CD4-positive, CD25-positive, alpha-beta regulatory T cell (primary cell): ENCODE measurements at regions not wholly inside any gene's neighbourhood (a gene's known extent, or its start where the extent isn't known, plus 50 kb on each side); places are given as distances from the start of the nearest gene placed in this dataset.

Experiments
- ATAC-seq, 2 donors: fragments of 150-1000 bp; cut with Tn5 transposase; one replicate each; pipeline ENCODE4 v1.10.0; 2021; ENCODE audit warnings: low read depth in 2 of 2, moderate number of reproducible peaks in 2 of 2, moderate library complexity in 1 of 2
- DNase-seq, 3 donors: peaks; one replicate each; pipeline versions ENCODE4 v3.0.0 to v3.0.0-alpha.2; 2012 to 2022; ENCODE audit warnings: mixed read lengths in 1 of 3
- H3K27ac ChIP-seq: one replicate; pipeline ENCODE4 v1.7.0; 2013; ENCODE audit warnings: mild to moderate bottlenecking, low read length; ENCODE audit not compliant: insufficient read depth, poor library complexity, severe bottlenecking
- H3K27me3 ChIP-seq: one replicate; pipeline ENCODE4 v1.7.0; 2013; ENCODE audit warnings: low read length; ENCODE audit not compliant: control insufficient read depth, insufficient read depth
- H3K36me3 ChIP-seq: one replicate; pipeline ENCODE4 v1.7.0; 2013; ENCODE audit warnings: mild to moderate bottlenecking, low read length, moderate library complexity; ENCODE audit not compliant: control insufficient read depth, insufficient read depth
- H3K4me1 ChIP-seq: 2 replicates; pipeline ENCODE4 v1.7.0; 2013; ENCODE audit warnings: mild to moderate bottlenecking, low read length; ENCODE audit not compliant: insufficient read depth, control insufficient read depth, poor library complexity, severe bottlenecking
- H3K4me3 ChIP-seq: one replicate; pipeline ENCODE4 v1.7.0; 2013; ENCODE audit warnings: low read depth, mild to moderate bottlenecking, low read length, moderate library complexity
- H3K9me3 ChIP-seq, 2 experiments: 1 replicate in 1 of 2; 2 replicates in 1 of 2; pipeline ENCODE4 v1.7.0; 2013; ENCODE audit warnings: low read length in 2 of 2, mild to moderate bottlenecking in 1 of 2, moderate library complexity in 1 of 2; ENCODE audit not compliant: control insufficient read depth in 2 of 2
- H3K27ac Mint-ChIP-seq, 3 donors: one replicate each; pipeline ENCODE4 v1.8.0; 2020 to 2022; ENCODE audit warnings: mild to moderate bottlenecking in 3 of 3, mixed read lengths in 3 of 3, moderate library complexity in 2 of 3
- H3K27me3 Mint-ChIP-seq: one replicate; pipeline ENCODE4 v1.8.0; 2022; ENCODE audit warnings: mild to moderate bottlenecking, mixed read lengths
- H3K36me3 Mint-ChIP-seq: one replicate; pipeline ENCODE4 v1.8.0; 2020; ENCODE audit warnings: mixed read lengths
- H3K4me1 Mint-ChIP-seq, 4 donors: one replicate each; pipeline ENCODE4 v1.8.0; 2020 to 2022; ENCODE audit warnings: mixed read lengths in 4 of 4, mild to moderate bottlenecking in 1 of 4
- H3K4me3 Mint-ChIP-seq, 4 donors: one replicate each; pipeline ENCODE4 v1.8.0; 2020 to 2022; ENCODE audit warnings: mild to moderate bottlenecking in 4 of 4, mixed read lengths in 4 of 4, moderate library complexity in 3 of 4
- H3K9me3 Mint-ChIP-seq, 7 donors: one replicate each; pipeline ENCODE4 v1.8.0; 2020 to 2022; ENCODE audit warnings: mixed read lengths in 7 of 7, mild to moderate bottlenecking in 3 of 7, moderate library complexity in 2 of 7

DNA sequence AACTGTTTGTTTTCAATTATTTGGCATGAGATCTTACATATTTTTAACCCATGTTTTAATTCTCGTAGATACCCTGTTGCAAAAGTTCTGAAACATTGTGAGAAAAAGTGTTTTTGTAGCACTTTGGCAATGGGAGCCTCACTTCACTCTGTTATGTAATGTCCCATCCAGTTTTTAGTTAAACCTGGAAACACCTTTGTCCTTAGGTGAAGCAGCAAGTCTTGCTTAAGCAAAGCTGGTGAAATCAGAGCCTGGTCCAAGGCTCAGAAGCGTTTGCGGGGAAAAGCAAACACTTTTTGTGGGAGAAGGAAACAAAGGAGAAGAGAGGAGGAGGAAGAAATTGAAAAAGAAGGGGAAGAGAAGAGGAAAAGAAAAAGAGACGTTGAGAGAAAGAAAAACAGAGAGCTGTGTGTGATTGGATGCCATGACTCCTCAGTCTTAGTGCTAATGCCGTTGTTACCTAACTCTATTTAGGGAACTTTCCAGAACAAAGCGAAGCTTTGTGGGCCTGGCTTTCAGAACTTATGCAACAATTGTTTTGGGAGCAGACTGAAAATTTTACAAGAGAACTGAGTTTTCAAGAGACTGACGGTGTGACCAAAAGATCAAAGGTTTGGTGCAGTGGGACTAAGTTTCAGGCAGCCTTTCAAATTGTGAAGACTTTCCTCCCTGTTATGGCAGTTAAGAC is 93.1 kb downstream of the NTMT2 start:
- ATAC-seq (no peak), DNase-seq (no peak)
- no peaks in the 10 kb centered on the region for H3K4me1 ChIP-seq
- H3K27me3 Mint-ChIP-seq = peaks cover 13% of the 10 kb centered on the region
- H3K4me3 ChIP-seq = no peak overlapping the region
- H3K9me3 ChIP-seq = no peaks in the 10 kb centered on the region
- H3K36me3 ChIP-seq = no peaks in the 10 kb centered on the region
- no peak overlapping the region for H3K4me3 Mint-ChIP-seq
- peaks cover 0 to 1% (median 0%) of the 10 kb centered on the region in 7 donors for H3K9me3 Mint-ChIP-seq
- H3K27ac Mint-ChIP-seq = no peak overlapping the region
- no peaks in the 10 kb centered on the region for H3K27me3 ChIP-seq
- H3K36me3 Mint-ChIP-seq = no peaks in the 10 kb centered on the region
- H3K4me1 Mint-ChIP-seq = no peaks in the 10 kb centered on the region
- no peak overlapping the region for H3K27ac ChIP-seq

DNA sequence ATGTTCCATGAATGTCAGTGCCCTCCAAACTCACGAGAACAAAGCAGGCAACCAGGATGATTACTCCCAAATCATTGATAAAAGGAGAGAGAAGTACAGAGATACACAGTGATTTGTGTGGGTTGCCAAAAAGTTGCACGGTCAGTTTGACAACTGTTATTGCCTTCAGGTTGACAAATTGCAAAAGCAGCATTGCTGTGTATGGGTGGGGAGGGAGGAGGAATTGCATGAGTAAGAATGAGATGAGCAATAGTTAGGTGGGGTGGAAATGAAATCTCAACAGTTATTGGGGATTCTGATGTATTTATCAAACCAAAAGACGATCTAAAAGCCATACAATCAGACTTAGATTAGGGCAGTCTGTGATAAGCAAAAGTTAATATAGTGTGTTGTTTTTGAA is 93.7 kb downstream of the NTMT2 start:
- H3K4me3 ChIP-seq = no peak overlapping the region
- no peaks in the 10 kb centered on the region for H3K27me3 ChIP-seq
- no peaks in the 10 kb centered on the region for H3K9me3 ChIP-seq
- H3K4me1 Mint-ChIP-seq = no peaks in the 10 kb centered on the region
- H3K9me3 Mint-ChIP-seq = peaks cover 0 to 1% (median 0%) of the 10 kb centered on the region in 7 donors
- H3K27me3 Mint-ChIP-seq = peaks cover 10% of the 10 kb centered on the region
- H3K4me1 ChIP-seq = no peaks in the 10 kb centered on the region
- H3K4me3 Mint-ChIP-seq = no peak overlapping the region
- H3K27ac ChIP-seq = no peak overlapping the region
- H3K27ac Mint-ChIP-seq = no peak overlapping the region
- H3K36me3 ChIP-seq = no peaks in the 10 kb centered on the region
- no peak for ATAC-seq
- no peak for DNase-seq
- no peaks in the 10 kb centered on the region for H3K36me3 Mint-ChIP-seq

GRCh38 chr1:170240409-170240808 is 94.7 kb downstream of the NTMT2 start:
- Mint-ChIP-seq H3K36me3 (no peaks in the 10 kb centered on the region), H3K9me3 (peaks cover 0 to 1% (median 0%) of the 10 kb centered on the region in 7 donors), H3K4me3 (no peak overlapping the region), H3K27ac (no peak overlapping the region), H3K4me1 (no peaks in the 10 kb centered on the region), H3K27me3 (peaks cover 10% of the 10 kb centered on the region)
- H3K36me3 ChIP-seq = no peaks in the 10 kb centered on the region
- no peaks in the 10 kb centered on the region for H3K9me3 ChIP-seq
- no peaks in the 10 kb centered on the region for H3K4me1 ChIP-seq
- H3K27ac ChIP-seq = no peak overlapping the region
- DNase-seq (no peak), ATAC-seq (no peak)
- no peak overlapping the region for H3K4me3 ChIP-seq
- no peaks in the 10 kb centered on the region for H3K27me3 ChIP-seq

GRCh38 chr1:170241266-170241851 is 95.6 kb downstream of the NTMT2 start:
- H3K4me1 Mint-ChIP-seq = no peaks in the 10 kb centered on the region
- no peaks in the 10 kb centered on the region for H3K36me3 ChIP-seq
- H3K36me3 Mint-ChIP-seq = no peaks in the 10 kb centered on the region
- H3K9me3 ChIP-seq = no peaks in the 10 kb centered on the region
- no peak for ATAC-seq
- H3K27ac Mint-ChIP-seq = no peak overlapping the region
- H3K27me3 ChIP-seq = no peaks in the 10 kb centered on the region
- H3K4me1 ChIP-seq = no peaks in the 10 kb centered on the region
- peaks cover 0 to 2% (median 0%) of the 10 kb centered on the region in 7 donors for H3K9me3 Mint-ChIP-seq
- no peak overlapping the region for H3K4me3 ChIP-seq
- H3K27me3 Mint-ChIP-seq = peaks cover 14% of the 10 kb centered on the region
- no peak overlapping the region for H3K27ac ChIP-seq
- no peak overlapping the region for H3K4me3 Mint-ChIP-seq
- no peak for DNase-seq

DNA sequence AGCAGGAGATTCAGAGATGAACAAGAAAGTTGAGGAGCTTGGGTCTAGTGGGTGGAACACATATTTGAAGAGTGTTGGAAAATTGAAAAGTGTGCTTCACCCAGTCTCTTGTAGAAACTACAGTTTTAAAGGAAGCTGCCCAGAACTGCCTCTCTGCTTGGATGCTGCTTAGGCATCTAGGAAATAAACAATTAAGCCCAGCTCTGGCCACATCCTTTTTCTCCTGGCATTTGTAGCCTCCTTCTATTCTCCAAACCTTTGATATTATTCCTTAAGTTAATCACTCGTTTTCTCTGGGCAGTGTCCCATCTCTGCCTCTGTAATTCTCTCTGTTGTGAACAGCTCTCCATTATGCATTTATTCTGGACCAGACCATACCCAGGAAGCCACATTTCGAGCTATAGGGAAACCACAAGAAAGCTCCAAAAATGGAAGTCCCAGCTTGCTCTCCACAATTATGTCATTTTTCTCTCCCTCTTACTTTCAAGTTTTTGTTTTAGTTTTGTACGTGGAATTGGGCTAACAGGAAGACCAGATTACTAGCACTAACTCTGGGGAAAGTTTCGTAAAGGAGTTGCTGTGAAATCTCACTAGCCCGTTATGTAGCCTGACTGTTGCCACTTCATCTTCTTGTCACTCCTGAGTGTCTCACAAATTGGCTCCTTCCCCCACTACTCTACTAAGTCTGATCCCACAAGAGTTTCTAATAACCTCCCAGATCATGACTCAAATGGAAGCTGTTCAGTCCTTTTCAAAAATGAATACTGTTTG is 102.2 kb downstream of the NTMT2 start:
- no peak for ATAC-seq
- no peaks in the 10 kb centered on the region for H3K36me3 ChIP-seq
- H3K27ac ChIP-seq = no peak overlapping the region
- H3K9me3 ChIP-seq = no peaks in the 10 kb centered on the region
- H3K4me1 Mint-ChIP-seq = peaks cover 0 to 3% (median 0%) of the 10 kb centered on the region in 4 donors
- H3K4me3 ChIP-seq = no peak overlapping the region
- no peaks in the 10 kb centered on the region for H3K4me1 ChIP-seq
- peaks cover 4% of the 10 kb centered on the region for H3K27me3 Mint-ChIP-seq
- no peaks in the 10 kb centered on the region for H3K36me3 Mint-ChIP-seq
- H3K4me3 Mint-ChIP-seq = no peak overlapping the region
- peaks cover 0 to 2% (median 0%) of the 10 kb centered on the region in 7 donors for H3K9me3 Mint-ChIP-seq
- H3K27ac Mint-ChIP-seq = no peak overlapping the region
- no peak for DNase-seq
- no peaks in the 10 kb centered on the region for H3K27me3 ChIP-seq

DNA sequence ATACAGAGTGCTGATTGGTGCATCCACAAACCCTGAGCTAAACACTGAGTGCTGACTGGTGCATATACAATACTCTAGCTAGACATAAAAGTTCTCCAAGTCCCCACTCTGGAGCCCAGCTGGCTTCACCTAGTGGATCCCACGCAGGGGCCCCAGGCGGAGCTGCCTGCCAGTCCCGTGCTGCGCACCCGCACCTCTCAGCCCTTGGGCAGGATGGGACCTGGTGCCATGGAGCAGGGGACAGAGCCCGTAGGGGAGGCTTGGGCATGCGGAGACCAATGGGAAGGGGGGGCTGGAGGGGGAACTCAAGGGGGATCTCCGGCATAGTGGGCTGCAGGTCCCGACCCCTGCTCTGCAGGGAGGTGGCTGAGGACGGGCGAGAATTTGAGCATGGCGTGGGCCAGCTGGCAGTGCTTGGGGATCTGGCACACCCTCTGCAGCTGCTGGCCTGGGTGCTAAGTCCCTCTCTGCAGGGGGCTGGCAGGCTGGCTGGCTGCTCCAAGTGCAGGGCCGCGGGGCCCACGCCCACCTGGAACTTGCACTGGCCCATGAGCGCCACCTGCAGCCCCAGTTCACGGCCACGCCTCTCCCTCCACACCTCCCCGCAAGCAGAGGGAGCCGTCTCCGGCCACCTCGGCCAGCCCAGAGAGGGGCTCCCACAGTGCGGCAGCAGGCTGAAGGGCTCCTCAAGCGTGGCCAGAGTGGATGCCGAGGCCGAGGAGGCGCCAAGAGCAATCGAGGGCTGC is 104.9 kb downstream of the NTMT2 start:
- no peak overlapping the region for H3K4me3 ChIP-seq
- H3K27me3 ChIP-seq = no peaks in the 10 kb centered on the region
- Mint-ChIP-seq H3K27ac (no peak overlapping the region), H3K4me3 (no peak overlapping the region), H3K36me3 (no peaks in the 10 kb centered on the region), H3K4me1 (peaks cover 0 to 3% (median 0%) of the 10 kb centered on the region in 4 donors), H3K9me3 (peaks cover 0 to 2% (median 0%) of the 10 kb centered on the region in 7 donors), H3K27me3 (peaks cover 4% of the 10 kb centered on the region)
- H3K4me1 ChIP-seq = no peaks in the 10 kb centered on the region
- no peak overlapping the region for H3K27ac ChIP-seq
- no peaks in the 10 kb centered on the region for H3K36me3 ChIP-seq
- H3K9me3 ChIP-seq = no peaks in the 10 kb centered on the region
- ATAC-seq (no peak), DNase-seq (no peak)

DNA sequence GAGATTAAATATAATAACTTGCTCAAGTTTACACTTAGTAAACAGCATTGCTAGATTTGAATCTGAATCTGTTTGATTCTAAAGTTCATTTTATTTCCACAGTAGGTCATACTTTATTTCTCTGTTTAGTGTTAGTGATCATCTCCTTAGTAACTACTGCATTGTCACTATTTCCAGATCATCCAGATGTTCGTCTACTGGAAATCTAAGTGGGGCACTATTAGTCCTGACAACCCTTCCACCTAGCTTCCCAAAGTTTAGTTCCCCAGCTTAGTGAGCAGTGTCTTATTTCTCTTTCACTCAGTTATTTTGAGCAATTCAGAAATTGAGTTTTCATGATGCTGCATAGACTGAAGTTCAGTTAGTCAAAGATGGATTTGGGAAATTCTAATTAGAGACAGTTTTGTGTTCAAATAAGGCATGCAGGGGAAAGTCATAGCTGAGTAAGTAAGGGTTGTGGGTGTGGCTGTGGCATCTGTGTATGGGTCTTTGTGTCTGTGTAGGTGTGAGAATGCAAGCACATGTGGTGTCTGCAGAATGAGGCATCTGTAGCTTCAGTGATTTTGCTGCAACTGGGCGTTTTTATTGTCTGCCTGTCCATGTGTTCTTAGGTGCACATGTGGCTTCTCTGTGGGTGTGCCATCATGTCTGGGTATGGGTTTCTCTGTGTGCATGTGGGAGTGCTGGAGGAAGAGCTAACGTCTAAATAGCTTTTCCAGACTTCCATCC is 107.3 kb downstream of the NTMT2 start:
- peaks cover 0 to 1% (median 0%) of the 10 kb centered on the region in 7 donors for H3K9me3 Mint-ChIP-seq
- H3K4me1 ChIP-seq = no peaks in the 10 kb centered on the region
- H3K27me3 ChIP-seq = no peaks in the 10 kb centered on the region
- no peak overlapping the region for H3K27ac Mint-ChIP-seq
- H3K4me1 Mint-ChIP-seq = peaks cover 0 to 1% (median 0%) of the 10 kb centered on the region in 4 donors
- H3K4me3 ChIP-seq = no peak overlapping the region
- no peak for DNase-seq
- ATAC-seq = no peak
- H3K27me3 Mint-ChIP-seq = no peaks in the 10 kb centered on the region
- no peak overlapping the region for H3K27ac ChIP-seq
- H3K4me3 Mint-ChIP-seq = no peak overlapping the region
- no peaks in the 10 kb centered on the region for H3K36me3 Mint-ChIP-seq
- no peaks in the 10 kb centered on the region for H3K9me3 ChIP-seq
- no peaks in the 10 kb centered on the region for H3K36me3 ChIP-seq
